ENCODE measurements at regions not wholly inside any gene's neighbourhood (a gene's known extent, or its start where the extent isn't known, plus 50 kb on each side); places are given as distances from the start of the nearest gene placed in this dataset.

DNA sequence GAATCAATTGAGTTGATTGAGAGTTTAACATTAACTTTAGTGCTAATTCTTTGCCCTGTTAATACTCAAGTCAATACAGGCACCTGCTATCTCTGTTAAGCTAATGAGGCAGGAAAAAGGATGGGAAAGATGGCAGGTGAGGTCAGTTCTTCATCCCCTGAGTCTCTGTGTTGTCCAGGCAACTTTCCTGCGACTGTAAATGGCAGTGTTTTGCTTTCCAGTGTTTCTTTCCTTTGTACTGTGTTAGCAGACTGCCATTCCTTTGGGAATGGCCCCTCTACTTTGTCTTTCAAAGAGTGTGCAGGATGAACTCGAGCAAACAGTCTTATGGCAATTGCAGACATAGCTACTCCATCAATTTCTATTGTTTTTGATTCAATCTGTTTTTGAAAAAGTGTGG lies 202.2 kb upstream of the VLDLR start:
- TF ChIP-seq, protein P1, sequence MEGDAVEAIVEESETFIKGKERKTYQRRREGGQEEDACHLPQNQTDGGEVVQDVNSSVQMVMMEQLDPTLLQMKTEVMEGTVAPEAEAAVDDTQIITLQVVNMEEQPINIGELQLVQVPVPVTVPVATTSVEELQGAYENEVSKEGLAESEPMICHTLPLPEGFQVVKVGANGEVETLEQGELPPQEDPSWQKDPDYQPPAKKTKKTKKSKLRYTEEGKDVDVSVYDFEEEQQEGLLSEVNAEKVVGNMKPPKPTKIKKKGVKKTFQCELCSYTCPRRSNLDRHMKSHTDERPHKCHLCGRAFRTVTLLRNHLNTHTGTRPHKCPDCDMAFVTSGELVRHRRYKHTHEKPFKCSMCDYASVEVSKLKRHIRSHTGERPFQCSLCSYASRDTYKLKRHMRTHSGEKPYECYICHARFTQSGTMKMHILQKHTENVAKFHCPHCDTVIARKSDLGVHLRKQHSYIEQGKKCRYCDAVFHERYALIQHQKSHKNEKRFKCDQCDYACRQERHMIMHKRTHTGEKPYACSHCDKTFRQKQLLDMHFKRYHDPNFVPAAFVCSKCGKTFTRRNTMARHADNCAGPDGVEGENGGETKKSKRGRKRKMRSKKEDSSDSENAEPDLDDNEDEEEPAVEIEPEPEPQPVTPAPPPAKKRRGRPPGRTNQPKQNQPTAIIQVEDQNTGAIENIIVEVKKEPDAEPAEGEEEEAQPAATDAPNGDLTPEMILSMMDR (conservative IDR thresholded peaks at IDR 0.05; ENCODE audit: low read depth in 2 of 2), result no peak
- TF ChIP-seq POLR2AphosphoS5 (IDR thresholded peaks at IDR 0.05; ENCODE audit: low read depth) (no peak), CREB1 (CRISPR knock-in tag; IDR thresholded peaks at IDR 0.05; ENCODE audit: low read depth) (no peak), NANOG (IDR thresholded peaks at IDR 0.05; ENCODE audit: borderline replicate concordance) (no peak), EZH2 (IDR thresholded peaks at IDR 0.05; ENCODE audit: low read depth, unreplicated experiment) (no peak), STAT1 (IDR thresholded peaks at IDR 0.05; ENCODE audit: unreplicated experiment) (no peak), ZNF114 (CRISPR knock-in tag; IDR thresholded peaks at IDR 0.05) (no peak)
- TF ChIP-seq, protein P2, sequence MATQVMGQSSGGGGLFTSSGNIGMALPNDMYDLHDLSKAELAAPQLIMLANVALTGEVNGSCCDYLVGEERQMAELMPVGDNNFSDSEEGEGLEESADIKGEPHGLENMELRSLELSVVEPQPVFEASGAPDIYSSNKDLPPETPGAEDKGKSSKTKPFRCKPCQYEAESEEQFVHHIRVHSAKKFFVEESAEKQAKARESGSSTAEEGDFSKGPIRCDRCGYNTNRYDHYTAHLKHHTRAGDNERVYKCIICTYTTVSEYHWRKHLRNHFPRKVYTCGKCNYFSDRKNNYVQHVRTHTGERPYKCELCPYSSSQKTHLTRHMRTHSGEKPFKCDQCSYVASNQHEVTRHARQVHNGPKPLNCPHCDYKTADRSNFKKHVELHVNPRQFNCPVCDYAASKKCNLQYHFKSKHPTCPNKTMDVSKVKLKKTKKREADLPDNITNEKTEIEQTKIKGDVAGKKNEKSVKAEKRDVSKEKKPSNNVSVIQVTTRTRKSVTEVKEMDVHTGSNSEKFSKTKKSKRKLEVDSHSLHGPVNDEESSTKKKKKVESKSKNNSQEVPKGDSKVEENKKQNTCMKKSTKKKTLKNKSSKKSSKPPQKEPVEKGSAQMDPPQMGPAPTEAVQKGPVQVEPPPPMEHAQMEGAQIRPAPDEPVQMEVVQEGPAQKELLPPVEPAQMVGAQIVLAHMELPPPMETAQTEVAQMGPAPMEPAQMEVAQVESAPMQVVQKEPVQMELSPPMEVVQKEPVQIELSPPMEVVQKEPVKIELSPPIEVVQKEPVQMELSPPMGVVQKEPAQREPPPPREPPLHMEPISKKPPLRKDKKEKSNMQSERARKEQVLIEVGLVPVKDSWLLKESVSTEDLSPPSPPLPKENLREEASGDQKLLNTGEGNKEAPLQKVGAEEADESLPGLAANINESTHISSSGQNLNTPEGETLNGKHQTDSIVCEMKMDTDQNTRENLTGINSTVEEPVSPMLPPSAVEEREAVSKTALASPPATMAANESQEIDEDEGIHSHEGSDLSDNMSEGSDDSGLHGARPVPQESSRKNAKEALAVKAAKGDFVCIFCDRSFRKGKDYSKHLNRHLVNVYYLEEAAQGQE (IDR thresholded peaks at IDR 0.05; ENCODE audit: unreplicated experiment), result no peak
